AG09309 (cell line): ENCODE measurements at regions not wholly inside any gene's neighbourhood (a gene's known extent, or its start where the extent isn't known, plus 50 kb on each side); places are given as distances from the start of the nearest gene placed in this dataset.

Experiments
- DNase-seq: peaks from one replicate; pipeline ENCODE4 v3.0.0-alpha.2; 2010; ENCODE audit warnings: low read depth
- H3K4me3 ChIP-seq: 2 replicates; pipeline ENCODE4 v1.5.1; 2011; ENCODE audit warnings: mild to moderate bottlenecking, low read depth, low read length, moderate library complexity; ENCODE audit not compliant: control insufficient read depth
- TF ChIP-seq, protein P1 (sequence below): IDR thresholded peaks from 2 replicates; pipeline ENCODE4 v1.5.1; 2011; ENCODE audit warnings: mild to moderate bottlenecking, low read depth, low read length, inconsistent platforms; ENCODE audit not compliant: insufficient read depth, control insufficient read depth; ENCODE audit errors: missing control alignments

- DNase-seq: no peak
- TF ChIP-seq, protein P1, sequence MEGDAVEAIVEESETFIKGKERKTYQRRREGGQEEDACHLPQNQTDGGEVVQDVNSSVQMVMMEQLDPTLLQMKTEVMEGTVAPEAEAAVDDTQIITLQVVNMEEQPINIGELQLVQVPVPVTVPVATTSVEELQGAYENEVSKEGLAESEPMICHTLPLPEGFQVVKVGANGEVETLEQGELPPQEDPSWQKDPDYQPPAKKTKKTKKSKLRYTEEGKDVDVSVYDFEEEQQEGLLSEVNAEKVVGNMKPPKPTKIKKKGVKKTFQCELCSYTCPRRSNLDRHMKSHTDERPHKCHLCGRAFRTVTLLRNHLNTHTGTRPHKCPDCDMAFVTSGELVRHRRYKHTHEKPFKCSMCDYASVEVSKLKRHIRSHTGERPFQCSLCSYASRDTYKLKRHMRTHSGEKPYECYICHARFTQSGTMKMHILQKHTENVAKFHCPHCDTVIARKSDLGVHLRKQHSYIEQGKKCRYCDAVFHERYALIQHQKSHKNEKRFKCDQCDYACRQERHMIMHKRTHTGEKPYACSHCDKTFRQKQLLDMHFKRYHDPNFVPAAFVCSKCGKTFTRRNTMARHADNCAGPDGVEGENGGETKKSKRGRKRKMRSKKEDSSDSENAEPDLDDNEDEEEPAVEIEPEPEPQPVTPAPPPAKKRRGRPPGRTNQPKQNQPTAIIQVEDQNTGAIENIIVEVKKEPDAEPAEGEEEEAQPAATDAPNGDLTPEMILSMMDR: no peak
- no peak overlapping the region for H3K4me3 ChIP-seq
These were observed 421.1 kb downstream of the GLRX3 start for GRCh38 chr10:130557181-130557845.

DNA sequence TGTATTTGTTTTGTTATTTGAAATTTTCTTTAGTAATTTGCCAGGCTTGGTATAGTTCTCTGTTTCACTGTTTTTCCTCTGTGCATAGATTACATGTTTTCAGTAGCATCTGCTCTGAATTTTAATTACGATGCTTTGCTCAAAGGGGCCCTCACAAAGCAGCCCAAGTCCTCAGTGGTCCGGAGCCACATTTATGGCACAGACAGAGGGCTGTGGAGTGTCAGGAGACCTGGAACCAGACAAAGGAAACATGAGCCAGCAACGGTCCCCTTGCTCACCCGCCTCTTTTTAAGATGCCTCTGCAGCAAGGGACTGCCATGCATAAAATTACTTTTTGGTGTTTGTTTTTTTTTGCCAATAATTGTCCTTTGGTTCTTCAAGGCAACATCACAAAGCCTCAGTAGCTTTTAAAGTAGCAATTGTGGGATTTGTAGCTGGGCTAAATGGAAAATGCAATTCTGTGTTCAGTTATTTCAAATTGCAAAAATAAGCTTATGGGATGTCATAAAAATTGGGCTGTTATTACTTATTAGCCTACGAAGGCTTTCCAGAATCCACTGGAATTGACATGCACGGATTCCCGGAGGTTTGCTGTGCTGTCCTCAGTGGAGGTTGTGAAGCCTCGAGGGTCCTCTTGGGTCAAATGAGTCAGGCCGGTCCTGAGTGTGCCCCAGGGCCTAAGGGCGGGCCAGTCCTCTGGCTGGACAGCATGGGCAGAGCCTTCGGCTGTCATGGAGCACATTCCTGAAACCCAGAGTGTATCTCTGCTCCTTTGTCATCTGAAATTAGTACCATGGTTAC lies 422.8 kb downstream of the GLRX3 start:
- TF ChIP-seq, protein P1: no peak
- no peak for DNase-seq
- H3K4me3 ChIP-seq: no peak overlapping the region

- TF ChIP-seq, protein P1: no peak
- no peak for DNase-seq
- H3K4me3 ChIP-seq: no peak overlapping the region
These were observed 423.3 kb downstream of the GLRX3 start for GRCh38 chr10:130559547-130559880.

DNA sequence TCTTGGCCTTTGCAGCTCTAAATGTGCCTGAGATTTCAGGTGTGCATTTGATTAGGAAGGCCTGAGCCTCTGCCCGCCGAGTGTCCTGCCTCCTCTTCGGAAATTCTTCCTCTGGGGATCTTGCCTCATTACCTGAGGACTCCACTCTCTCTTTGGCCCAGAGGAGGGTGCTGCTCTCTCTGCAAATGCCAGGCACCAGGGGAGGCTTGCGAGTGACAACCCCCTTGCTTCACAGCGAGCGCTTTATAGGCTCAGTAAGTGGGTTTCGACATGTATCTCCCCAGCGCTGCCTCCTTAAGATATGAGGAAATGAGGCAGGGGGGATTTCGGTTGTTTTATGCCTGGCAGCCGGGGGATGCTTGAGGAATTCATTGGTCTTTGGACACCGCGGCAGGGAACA lies 423.9 kb downstream of the GLRX3 start:
- H3K4me3 ChIP-seq: no peak overlapping the region
- no peak for DNase-seq
- TF ChIP-seq, protein P1: no peak

- H3K4me3 ChIP-seq: no peak overlapping the region
- TF ChIP-seq, protein P1: no peak
- no peak for DNase-seq
These were observed 424.4 kb downstream of the GLRX3 start for GRCh38 chr10:130560573-130560972.

- TF ChIP-seq, protein P1: no peak
- DNase-seq: no peak
- H3K4me3 ChIP-seq: no peak overlapping the region
These were observed 425.5 kb downstream of the GLRX3 start for GRCh38 chr10:130561681-130562080.
